ENCODE measurements at regions not wholly inside any gene's neighbourhood (a gene's known extent, or its start where the extent isn't known, plus 50 kb on each side); places are given as distances from the start of the nearest gene placed in this dataset.

GRCh38 chr7:115701141-115701540 lies 329.4 kb downstream of the TFEC start:
- DNase-seq = no peak

- no peak for DNase-seq
Measured at GRCh38 chr7:115694424-115694823, 336.1 kb downstream of the TFEC start.

- DNase-seq = no peak
Measured at GRCh38 chr7:115693779-115694178, 336.8 kb downstream of the TFEC start.

- no peak for DNase-seq
Measured at GRCh38 chr7:115689941-115690340, 340.6 kb downstream of the TFEC start.

GRCh38 chr7:115683093-115683492 lies 347.5 kb downstream of the TFEC start:
- no peak for DNase-seq

- DNase-seq = no peak
Measured at GRCh38 chr7:115682507-115682906, 348.1 kb downstream of the TFEC start.

GRCh38 chr7:115680921-115681320 lies 349.6 kb downstream of the TFEC start:
- DNase-seq = no peak

- peak; percentile 22 for DNase-seq
Measured at GRCh38 chr7:115679976-115680375, 350.6 kb downstream of the TFEC start.

GRCh38 chr7:115679423-115679822 lies 351.1 kb downstream of the TFEC start:
- no peak for DNase-seq

- peak; percentile 13 for DNase-seq
Measured at GRCh38 chr7:115678086-115678982, 352.2 kb downstream of the TFEC start.

GRCh38 chr7:115676707-115677106 lies 353.9 kb downstream of the TFEC start:
- DNase-seq = no peak

- DNase-seq = peak; percentile 86
Measured at GRCh38 chr7:115676080-115676479, 354.5 kb downstream of the TFEC start.

GRCh38 chr7:115674467-115675024 lies 356.0 kb downstream of the TFEC start:
- peak; percentile 18 for DNase-seq

GRCh38 chr7:115672024-115672423 lies 358.5 kb downstream of the TFEC start:
- no peak for DNase-seq

- no peak for DNase-seq
Measured at GRCh38 chr7:115662676-115663075, 367.9 kb downstream of the TFEC start.

GRCh38 chr7:115662120-115662519 lies 368.4 kb downstream of the TFEC start:
- no peak for DNase-seq

GRCh38 chr7:115658223-115658622 lies 372.3 kb downstream of the TFEC start:
- DNase-seq = no peak

- no peak for DNase-seq
Measured at GRCh38 chr7:115654384-115655214, 376.0 kb downstream of the TFEC start.

GRCh38 chr7:115649429-115649828 lies 381.1 kb downstream of the TFEC start:
- DNase-seq = no peak

- no peak for DNase-seq
Measured at GRCh38 chr7:115647712-115648111, 382.9 kb downstream of the TFEC start.

- no peak for DNase-seq
Measured at GRCh38 chr7:115642194-115642593, 388.4 kb downstream of the TFEC start.

- no peak for DNase-seq
Measured at GRCh38 chr7:115638853-115639252, 391.7 kb downstream of the TFEC start.

GRCh38 chr7:115637128-115637527 lies 393.4 kb downstream of the TFEC start:
- no peak for DNase-seq

- no peak for DNase-seq
Measured at GRCh38 chr7:115635876-115636275, 394.7 kb downstream of the TFEC start.

All from SHP77 treated with DMSO at 0.1 percent for 48 hours (cell line).